ENCODE measurements at regions not wholly inside any gene's neighbourhood (a gene's known extent, or its start where the extent isn't known, plus 50 kb on each side); places are given as distances from the start of the nearest gene placed in this dataset.

DNA sequence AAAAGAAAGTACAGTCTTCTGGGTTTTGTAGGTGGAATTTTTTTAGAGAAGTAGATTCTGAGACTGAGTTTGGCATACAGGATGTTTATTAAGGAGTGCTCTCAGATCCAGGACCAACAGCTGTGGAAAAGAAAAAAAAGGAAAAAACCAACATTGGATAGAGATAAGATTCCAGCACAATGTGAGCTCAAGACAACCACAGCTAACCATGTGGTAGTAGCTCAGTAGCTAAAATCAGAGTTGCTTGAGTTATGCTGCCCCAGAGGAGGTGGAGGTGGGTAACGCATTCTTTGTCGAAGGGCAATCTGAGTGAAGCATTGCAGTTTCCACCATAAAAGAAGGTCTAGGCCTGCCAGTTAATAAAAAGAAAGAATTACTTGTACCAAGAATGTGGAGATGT lies 904.3 kb downstream of the NSUN3 start:
- H3K27me3 Mint-ChIP-seq (ENCODE audit: low read depth in 3 of 3) = peaks cover 0 to 1% (median 0%) of the 10 kb centered on the region in 3 donors
- no peaks in the 10 kb centered on the region for H3K4me1 ChIP-seq (ENCODE audit: control insufficient read depth in 1 of 2, insufficient read depth in 2 of 2, low read length in 2 of 2)
- no peaks in the 10 kb centered on the region for H3K36me3 ChIP-seq (replicated peaks in 1 of 2; ENCODE audit: control insufficient read depth in 1 of 2, insufficient read depth in 2 of 2, low read length in 2 of 2)
- no peaks in the 10 kb centered on the region for H3K27me3 ChIP-seq (ENCODE audit: control insufficient read depth in 2 of 2, insufficient read depth in 2 of 2, low read length in 2 of 2)
- H3K27ac ChIP-seq (ENCODE audit: low read depth in 1 of 2, low read length in 2 of 2) = no peak overlapping the region
- TF ChIP-seq, protein P1, sequence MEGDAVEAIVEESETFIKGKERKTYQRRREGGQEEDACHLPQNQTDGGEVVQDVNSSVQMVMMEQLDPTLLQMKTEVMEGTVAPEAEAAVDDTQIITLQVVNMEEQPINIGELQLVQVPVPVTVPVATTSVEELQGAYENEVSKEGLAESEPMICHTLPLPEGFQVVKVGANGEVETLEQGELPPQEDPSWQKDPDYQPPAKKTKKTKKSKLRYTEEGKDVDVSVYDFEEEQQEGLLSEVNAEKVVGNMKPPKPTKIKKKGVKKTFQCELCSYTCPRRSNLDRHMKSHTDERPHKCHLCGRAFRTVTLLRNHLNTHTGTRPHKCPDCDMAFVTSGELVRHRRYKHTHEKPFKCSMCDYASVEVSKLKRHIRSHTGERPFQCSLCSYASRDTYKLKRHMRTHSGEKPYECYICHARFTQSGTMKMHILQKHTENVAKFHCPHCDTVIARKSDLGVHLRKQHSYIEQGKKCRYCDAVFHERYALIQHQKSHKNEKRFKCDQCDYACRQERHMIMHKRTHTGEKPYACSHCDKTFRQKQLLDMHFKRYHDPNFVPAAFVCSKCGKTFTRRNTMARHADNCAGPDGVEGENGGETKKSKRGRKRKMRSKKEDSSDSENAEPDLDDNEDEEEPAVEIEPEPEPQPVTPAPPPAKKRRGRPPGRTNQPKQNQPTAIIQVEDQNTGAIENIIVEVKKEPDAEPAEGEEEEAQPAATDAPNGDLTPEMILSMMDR (IDR thresholded peaks at IDR 0.05) = no peak
- no peak overlapping the region for H3K27ac Mint-ChIP-seq
- 100% methylated on average over 2 of the region's 2 CpGs for WGBS (ENCODE audit: insufficient coverage)
- no peaks in the 10 kb centered on the region for H3K4me1 Mint-ChIP-seq
- H3K4me3 ChIP-seq (replicated peaks in 1 of 3; ENCODE audit: low read depth in 2 of 3, low read length in 3 of 3) = no peak overlapping the region
- H3K79me2 ChIP-seq (ENCODE audit: insufficient read depth, low read length) = no peaks in the 10 kb centered on the region
- intact Hi-C loops (cut with micrococcal nuclease) = no loop called here
- no peak for DNase-seq
- H3K9me3 ChIP-seq (replicated peaks in 1 of 2; ENCODE audit: control insufficient read depth in 1 of 2, insufficient read depth in 1 of 2, low read length in 2 of 2) = peaks cover 0 to 5% of the 10 kb centered on the region in 2 donors
- H3K9me3 Mint-ChIP-seq = peaks cover 0 to 5% (median 0%) of the 10 kb centered on the region in 7 donors
- H2AFZ ChIP-seq (ENCODE audit: insufficient read depth, low read depth, low read length, poor library complexity, severe bottlenecking) = no peak overlapping the region
- H3K9ac ChIP-seq (ENCODE audit: insufficient read depth, low read length, poor library complexity, severe bottlenecking) = no peak overlapping the region
- no peaks in the 10 kb centered on the region for H4K20me1 ChIP-seq (ENCODE audit: insufficient read depth, low read length)
- H3K4me2 ChIP-seq (replicated peaks; ENCODE audit: extremely low read depth, low read length, poor library complexity, severe bottlenecking) = no peak overlapping the region
- H3K36me3 Mint-ChIP-seq = no peaks in the 10 kb centered on the region
- no peak overlapping the region for H3K4me3 Mint-ChIP-seq

DNA sequence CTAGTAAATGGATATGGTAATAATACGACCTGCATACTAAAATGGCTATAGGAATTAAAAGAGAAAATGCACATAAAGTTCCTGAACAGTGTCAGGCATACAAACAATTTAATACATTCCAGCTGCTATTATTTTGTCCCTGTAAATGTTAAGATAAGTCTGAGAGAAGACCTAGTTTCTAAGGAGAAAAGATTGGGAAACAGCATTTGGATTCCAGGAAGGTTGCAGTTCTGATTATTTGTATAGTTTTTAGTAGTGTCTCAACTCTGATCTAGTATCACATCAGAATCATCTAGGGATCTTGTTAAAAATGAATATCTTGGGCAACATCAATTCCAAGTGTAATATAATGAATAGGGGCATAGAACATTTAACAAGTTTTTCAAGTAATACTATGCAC lies 905.7 kb downstream of the NSUN3 start:
- WGBS (ENCODE audit: insufficient coverage) = no CpG with 5 or more reads among the region's 1 CpG
- Histone ChIP-seq H3K27me3 (ENCODE audit: control insufficient read depth in 2 of 2, insufficient read depth in 2 of 2, low read length in 2 of 2) (no peaks in the 10 kb centered on the region), H3K4me1 (ENCODE audit: control insufficient read depth in 1 of 2, insufficient read depth in 2 of 2, low read length in 2 of 2) (no peaks in the 10 kb centered on the region), H3K9ac (ENCODE audit: insufficient read depth, low read length, poor library complexity, severe bottlenecking) (no peak overlapping the region), H2AFZ (ENCODE audit: insufficient read depth, low read depth, low read length, poor library complexity, severe bottlenecking) (no peak overlapping the region), H4K20me1 (ENCODE audit: insufficient read depth, low read length) (no peaks in the 10 kb centered on the region), H3K36me3 (replicated peaks in 1 of 2; ENCODE audit: control insufficient read depth in 1 of 2, insufficient read depth in 2 of 2, low read length in 2 of 2) (no peaks in the 10 kb centered on the region), H3K27ac (ENCODE audit: low read depth in 1 of 2, low read length in 2 of 2) (no peak overlapping the region), H3K79me2 (ENCODE audit: insufficient read depth, low read length) (no peaks in the 10 kb centered on the region), H3K9me3 (replicated peaks in 1 of 2; ENCODE audit: control insufficient read depth in 1 of 2, insufficient read depth in 1 of 2, low read length in 2 of 2) (peaks cover 4 to 6% of the 10 kb centered on the region in 2 donors), H3K4me2 (replicated peaks; ENCODE audit: extremely low read depth, low read length, poor library complexity, severe bottlenecking) (no peak overlapping the region), H3K4me3 (replicated peaks in 1 of 3; ENCODE audit: low read depth in 2 of 3, low read length in 3 of 3) (no peak overlapping the region)
- no peak for DNase-seq
- Mint-ChIP-seq H3K36me3 (no peaks in the 10 kb centered on the region), H3K9me3 (peaks cover 0 to 6% (median 0%) of the 10 kb centered on the region in 7 donors), H3K27ac (no peak overlapping the region), H3K4me3 (no peak overlapping the region), H3K27me3 (ENCODE audit: low read depth in 3 of 3) (peaks cover 0 to 1% (median 0%) of the 10 kb centered on the region in 3 donors), H3K4me1 (no peaks in the 10 kb centered on the region)
- intact Hi-C loops (cut with micrococcal nuclease) = no loop called here
- TF ChIP-seq, protein P1 (IDR thresholded peaks at IDR 0.05) = no peak

All from CD14-positive monocyte (primary cell).